B cell (primary cell): ENCODE measurements at regions not wholly inside any gene's neighbourhood (a gene's known extent, or its start where the extent isn't known, plus 50 kb on each side); places are given as distances from the start of the nearest gene placed in this dataset.

Source experiments
- ATAC-seq: fragments of 200-7000 bp; cut with Tn5 transposase; one replicate; pipeline ENCODE4 v1.10.0; 2021; ENCODE audit warnings: low read depth, mild to moderate bottlenecking, moderate number of reproducible peaks, moderate library complexity
- CTCF ChIA-PET: fragments of 350-600 bp; sonication (Branson Sonifier 250); formaldehyde crosslinking; loops from one replicate; lab custom pipeline; 2021; ENCODE audit warnings: antibody characterized with exemption, inconsistent platforms; lab: Charles Lee
- POLR2A ChIA-PET: fragments of 350-600 bp; sonication (Branson Sonifier 250); formaldehyde crosslinking; loops from one replicate; lab custom pipeline; 2021; ENCODE audit warnings: antibody characterized with exemption; lab: Charles Lee
- DNase-seq: peaks from one replicate; pipeline ENCODE4 v3.0.0; 2013
- H2AFZ ChIP-seq: 2 replicates; pipeline ENCODE4 v1.6.1; 2012; ENCODE audit warnings: mild to moderate bottlenecking, low read depth, low read length; ENCODE audit not compliant: insufficient read depth, poor library complexity, severe bottlenecking
- H3K27ac ChIP-seq, 2 donors: 1 replicate in 1 of 2; 2 replicates in 1 of 2; pipeline ENCODE4 v1.5.1; 2012 to 2013; ENCODE audit warnings: low read length in 2 of 2, mild to moderate bottlenecking in 2 of 2, moderate library complexity in 1 of 2
- H3K27me3 ChIP-seq, 4 experiments: fragments of 200-600 bp in 1 of 4; sonication (generic) in 1 of 4; replicated peaks in 1 of 4; 1 replicate in 2 of 4; 2 replicates in 2 of 4; pipeline versions ENCODE4 v1.6.1 to v1.7.0; 2013 to 2016; ENCODE audit warnings: low read length in 3 of 4, mild to moderate bottlenecking in 2 of 4, mixed read lengths in 1 of 4, moderate library complexity in 1 of 4; ENCODE audit not compliant: insufficient read depth in 4 of 4, control insufficient read depth in 3 of 4; ENCODE audit errors: control extremely low read depth in 1 of 4
- H3K36me3 ChIP-seq, 2 experiments: replicated peaks in 1 of 2; 1 replicate in 1 of 2; 2 replicates in 1 of 2; pipeline versions ENCODE4 v1.6.1 to v1.7.1; 2013; ENCODE audit warnings: low read length in 1 of 2; ENCODE audit not compliant: insufficient read depth in 2 of 2, control insufficient read depth in 1 of 2; ENCODE audit errors: control extremely low read depth in 1 of 2, extremely low read depth in 1 of 2
- H3K4me1 ChIP-seq, 2 donors: fragments of 200-600 bp in 1 of 2; sonication (generic) in 1 of 2; 1 replicate in 1 of 2; 2 replicates in 1 of 2; pipeline versions ENCODE4 v1.5.1 to v1.6.1; 2013 to 2017; ENCODE audit warnings: low read length in 2 of 2; ENCODE audit not compliant: control insufficient read depth in 2 of 2, insufficient read depth in 2 of 2
- H3K4me2 ChIP-seq: replicated peaks from 2 replicates; pipeline ENCODE3; 2012; ENCODE audit warnings: mild to moderate bottlenecking, low read depth, low read length; ENCODE audit not compliant: poor library complexity, severe bottlenecking
- H3K4me3 ChIP-seq, 5 experiments: fragments of 200-600 bp in 1 of 5; sonication (generic) in 1 of 5; 1 replicate in 3 of 5; 2 replicates in 2 of 5; pipeline versions ENCODE4 v1.5.1 to v1.7.0; 2011 to 2016; ENCODE audit warnings: low read length in 4 of 5, mild to moderate bottlenecking in 4 of 5, low read depth in 2 of 5, control low read depth in 1 of 5, moderate library complexity in 1 of 5; ENCODE audit not compliant: insufficient read depth in 1 of 5; ENCODE audit errors: control extremely low read depth in 1 of 5, extremely low read depth in 1 of 5
- H3K79me2 ChIP-seq: fragments of 200-600 bp; sonication (generic); one replicate; pipeline ENCODE4 v1.6.0; 2016; ENCODE audit warnings: low read length; ENCODE audit not compliant: control insufficient read depth, insufficient read depth
- H3K9ac ChIP-seq: fragments of 200-600 bp; sonication (generic); 2 replicates; pipeline ENCODE4 v1.6.1; 2017; ENCODE audit warnings: mild to moderate bottlenecking, low read length, moderate library complexity
- H3K9me3 ChIP-seq, 3 donors: one replicate each; pipeline versions ENCODE4 v1.6.1 to v1.7.1; 2013; ENCODE audit warnings: low read length in 2 of 3; ENCODE audit not compliant: control insufficient read depth in 2 of 3, insufficient read depth in 1 of 3; ENCODE audit errors: control extremely low read depth in 1 of 3
- H4K20me1 ChIP-seq: 2 replicates; pipeline ENCODE4 v1.6.0; 2012; ENCODE audit warnings: mild to moderate bottlenecking, low read length; ENCODE audit not compliant: insufficient read depth, control insufficient read depth, poor library complexity, severe bottlenecking
- H3K27ac Mint-ChIP-seq: one replicate; pipeline ENCODE4 v1.8.0; 2021; ENCODE audit warnings: mixed read lengths
- H3K27me3 Mint-ChIP-seq: one replicate; pipeline ENCODE4 v1.8.0; 2021; ENCODE audit warnings: mixed read lengths
- H3K4me1 Mint-ChIP-seq: one replicate; pipeline ENCODE4 v1.8.0; 2021; ENCODE audit warnings: mixed read lengths
- H3K4me3 Mint-ChIP-seq: one replicate; pipeline ENCODE4 v1.8.0; 2021; ENCODE audit warnings: mixed read lengths
- H3K9me3 Mint-ChIP-seq: one replicate; pipeline ENCODE4 v1.8.0; 2022; ENCODE audit warnings: mixed read lengths; ENCODE audit not compliant: insufficient read depth
- CTCF ChIP-seq: fragments of 200-600 bp; IDR thresholded peaks from one replicate; pipeline ENCODE4 v1.8.0; 2022; ENCODE audit warnings: antibody characterized with exemption, mild to moderate bottlenecking
- EZH2 ChIP-seq: IDR thresholded peaks from 2 replicates; pipeline ENCODE4 v1.6.1; 2012; ENCODE audit warnings: borderline replicate concordance, low read depth, mild to moderate bottlenecking, moderate library complexity, low read length; ENCODE audit not compliant: insufficient read depth, poor library complexity, severe bottlenecking
- WGBS: methylation state at CpG from one replicate; pipeline ENCODE4 v1.1.5; 2013; ENCODE audit warnings: missing lambda C conversion rate; ENCODE audit not compliant: insufficient coverage; 5-methylcytosine and 5-hydroxymethylcytosine counted together
- intact Hi-C: fragments of 100-400 bp; cut with micrococcal nuclease; formaldehyde crosslinking; loops from one replicate; pipeline ENCODE4 v1.10.0; 2022

GRCh38 chrX:20329435-20329834 lies 62.7 kb upstream of the RPS6KA3 start:
- intact Hi-C loops, result loop anchor here (10.0 kb wide), 1 partner anchor 115 kb away; no protein-coding TSS in a partner anchor
- ChIA-PET CTCF (interaction anchor here (0.9 kb wide), 1 partner anchor 76 kb away, joined by 3 read pairs; no protein-coding TSS in a partner anchor), POLR2A (no interaction called here)
- no peak overlapping the region for H3K4me2 ChIP-seq
- no peaks in the 10 kb centered on the region for H3K27me3 ChIP-seq
- H3K9me3 Mint-ChIP-seq, result no peaks in the 10 kb centered on the region
- no peaks in the 10 kb centered on the region for H3K79me2 ChIP-seq
- no peak for DNase-seq
- H2AFZ ChIP-seq, result no peak overlapping the region
- H4K20me1 ChIP-seq, result no peaks in the 10 kb centered on the region
- H3K36me3 ChIP-seq, result no peaks in the 10 kb centered on the region
- no peaks in the 10 kb centered on the region for H3K4me1 ChIP-seq
- H3K9ac ChIP-seq, result no peak overlapping the region
- no peak for ATAC-seq
- H3K27me3 Mint-ChIP-seq, result no peaks in the 10 kb centered on the region
- H3K4me1 Mint-ChIP-seq, result no peaks in the 10 kb centered on the region
- no peak overlapping the region for H3K4me3 ChIP-seq
- no CpG with 5 or more reads among the region's 3 CpGs for WGBS
- TF ChIP-seq CTCF (no peak), EZH2 (no peak)
- no peak overlapping the region for H3K4me3 Mint-ChIP-seq
- no peak overlapping the region for H3K27ac ChIP-seq
- no peak overlapping the region for H3K27ac Mint-ChIP-seq
- no peaks in the 10 kb centered on the region for H3K9me3 ChIP-seq

- no peaks in the 10 kb centered on the region for H3K36me3 ChIP-seq
- CTCF ChIA-PET, result interaction anchor here (1.1 kb wide), 1 partner anchor 73 kb away, joined by 4 read pairs; no protein-coding TSS in a partner anchor
These were observed 59.2 kb upstream of the RPS6KA3 start for GRCh38 chrX:20325786-20326388.

More at GRCh38 chrX:20325786-20326388, 59.2 kb upstream of the RPS6KA3 start:
- Histone ChIP-seq H4K20me1 (no peaks in the 10 kb centered on the region), H2AFZ (no peak overlapping the region), H3K27me3 (no peaks in the 10 kb centered on the region), H3K79me2 (no peaks in the 10 kb centered on the region), H3K4me1 (peaks cover 11 to 12% of the 10 kb centered on the region in 2 donors), H3K4me3 (no peak overlapping the region), H3K27ac (no peak overlapping the region), H3K4me2 (no peak overlapping the region), H3K9ac (no peak overlapping the region), H3K9me3 (no peaks in the 10 kb centered on the region)
- no peak for TF ChIP-seq CTCF
- no peak for ATAC-seq
- Mint-ChIP-seq H3K27me3 (no peaks in the 10 kb centered on the region), H3K27ac (no peak overlapping the region), H3K4me1 (peaks cover 13% of the 10 kb centered on the region), H3K9me3 (no peaks in the 10 kb centered on the region), H3K4me3 (no peak overlapping the region)
- DNase-seq, result no peak
- POLR2A ChIA-PET, result no interaction called here
- intact Hi-C loops, result loop anchor here (10.0 kb wide), 1 partner anchor 119 kb away; no protein-coding TSS in a partner anchor
- no CpG with 5 or more reads among the region's 6 CpGs for WGBS
